ENCODE measurements at regions not wholly inside any gene's neighbourhood (a gene's known extent, or its start where the extent isn't known, plus 50 kb on each side); places are given as distances from the start of the nearest gene placed in this dataset.

DNA sequence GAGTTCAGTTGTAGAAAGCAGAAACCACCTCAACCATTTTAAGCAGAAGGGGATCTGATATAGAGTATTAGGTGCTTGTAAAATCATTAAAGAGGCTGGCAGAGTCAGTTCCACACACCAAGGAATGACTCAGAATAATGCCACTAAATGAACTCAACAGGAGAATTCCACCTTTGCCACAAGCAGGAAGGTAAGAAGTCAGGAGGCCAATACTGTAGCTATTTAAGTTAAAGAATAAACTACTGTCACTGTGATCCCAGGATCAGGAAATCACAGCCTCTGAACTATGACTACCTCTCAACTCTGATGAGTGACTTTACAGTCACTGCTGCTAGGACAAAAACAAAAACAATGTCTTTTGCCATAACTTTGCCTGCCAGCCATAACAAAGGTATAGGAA, 52.5 kb upstream of the PRMT6 start:
- TF ChIP-seq, protein P1, sequence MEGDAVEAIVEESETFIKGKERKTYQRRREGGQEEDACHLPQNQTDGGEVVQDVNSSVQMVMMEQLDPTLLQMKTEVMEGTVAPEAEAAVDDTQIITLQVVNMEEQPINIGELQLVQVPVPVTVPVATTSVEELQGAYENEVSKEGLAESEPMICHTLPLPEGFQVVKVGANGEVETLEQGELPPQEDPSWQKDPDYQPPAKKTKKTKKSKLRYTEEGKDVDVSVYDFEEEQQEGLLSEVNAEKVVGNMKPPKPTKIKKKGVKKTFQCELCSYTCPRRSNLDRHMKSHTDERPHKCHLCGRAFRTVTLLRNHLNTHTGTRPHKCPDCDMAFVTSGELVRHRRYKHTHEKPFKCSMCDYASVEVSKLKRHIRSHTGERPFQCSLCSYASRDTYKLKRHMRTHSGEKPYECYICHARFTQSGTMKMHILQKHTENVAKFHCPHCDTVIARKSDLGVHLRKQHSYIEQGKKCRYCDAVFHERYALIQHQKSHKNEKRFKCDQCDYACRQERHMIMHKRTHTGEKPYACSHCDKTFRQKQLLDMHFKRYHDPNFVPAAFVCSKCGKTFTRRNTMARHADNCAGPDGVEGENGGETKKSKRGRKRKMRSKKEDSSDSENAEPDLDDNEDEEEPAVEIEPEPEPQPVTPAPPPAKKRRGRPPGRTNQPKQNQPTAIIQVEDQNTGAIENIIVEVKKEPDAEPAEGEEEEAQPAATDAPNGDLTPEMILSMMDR (IDR thresholded peaks at IDR 0.05; ENCODE audit: low read depth, low read length): no peak
- H3K4me3 ChIP-seq (ENCODE audit: low read depth, low read length): no peak overlapping the region

DNA sequence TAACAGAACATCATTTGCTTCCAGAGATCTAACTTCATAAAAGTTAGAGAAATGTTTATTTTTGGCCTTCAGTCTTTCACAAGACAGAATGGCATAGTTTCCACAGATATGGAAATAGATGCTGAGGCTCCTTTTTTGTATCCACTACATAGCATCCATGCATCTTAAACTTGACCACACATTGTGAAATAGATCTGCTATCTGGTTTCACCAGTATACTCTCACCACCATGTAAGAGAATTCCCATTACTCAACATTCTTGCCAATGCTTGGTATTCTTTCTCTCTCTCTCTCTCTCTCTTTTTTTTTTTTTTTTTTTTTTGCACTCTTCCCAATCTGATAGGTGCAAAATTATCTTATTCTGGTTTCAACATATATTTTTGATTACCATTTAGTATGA, 52.1 kb upstream of the PRMT6 start:
- TF ChIP-seq, protein P1 (IDR thresholded peaks at IDR 0.05; ENCODE audit: low read depth, low read length): no peak
- no peak overlapping the region for H3K4me3 ChIP-seq (ENCODE audit: low read depth, low read length)
